ENCODE measurements at regions not wholly inside any gene's neighbourhood (a gene's known extent, or its start where the extent isn't known, plus 50 kb on each side); places are given as distances from the start of the nearest gene placed in this dataset.
A peak's percentile ranks its signal among the peaks of the same experiment; 100 is the strongest.

DNA sequence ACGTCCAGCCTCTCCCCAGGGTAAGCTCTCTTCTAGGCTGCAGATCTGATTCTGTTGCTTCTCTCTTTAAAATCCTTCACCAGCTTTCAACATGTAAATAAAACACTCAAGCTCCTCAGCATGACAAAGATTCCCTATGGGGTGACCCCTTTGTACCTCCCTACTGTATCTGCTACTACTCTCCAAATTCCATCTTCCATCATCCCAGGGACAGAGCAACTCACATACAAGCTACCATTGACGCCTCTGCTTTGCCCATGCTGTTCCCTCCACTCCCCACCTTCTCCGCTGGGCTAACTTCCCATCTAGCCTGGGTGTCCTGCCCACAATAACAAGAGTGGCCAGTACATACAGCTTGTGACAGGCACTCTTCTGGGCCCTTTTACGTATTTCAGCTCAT lies 207.5 kb upstream of the ZBED5 start:
- in situ Hi-C loops (cut with MboI; ENCODE audit: low pct_unique_long_range_greater_than_20kb, low sequenced_read_pairs): no loop called here
- DNase-seq: no peak

DNA sequence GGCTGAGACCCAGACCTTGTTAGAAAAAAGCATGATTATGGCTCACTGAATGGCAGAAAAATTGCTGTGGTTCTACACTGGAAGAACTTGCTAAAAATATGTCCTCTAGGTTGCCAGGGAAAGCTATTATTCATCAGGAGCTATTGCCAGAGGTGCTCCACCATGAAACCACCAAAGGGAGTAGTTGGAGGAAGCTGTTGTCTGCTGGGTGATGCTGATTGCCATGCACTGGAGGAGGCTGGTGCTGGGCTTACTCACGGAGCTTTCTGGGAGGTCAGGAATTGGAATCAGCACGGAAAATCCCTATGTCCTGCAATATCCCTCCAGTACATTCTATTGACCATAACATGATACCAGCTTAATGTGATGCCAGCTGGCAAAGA lies 199.6 kb upstream of the ZBED5 start:
- no peak for DNase-seq
- in situ Hi-C loops (cut with MboI; ENCODE audit: low pct_unique_long_range_greater_than_20kb, low sequenced_read_pairs): no loop called here

DNA sequence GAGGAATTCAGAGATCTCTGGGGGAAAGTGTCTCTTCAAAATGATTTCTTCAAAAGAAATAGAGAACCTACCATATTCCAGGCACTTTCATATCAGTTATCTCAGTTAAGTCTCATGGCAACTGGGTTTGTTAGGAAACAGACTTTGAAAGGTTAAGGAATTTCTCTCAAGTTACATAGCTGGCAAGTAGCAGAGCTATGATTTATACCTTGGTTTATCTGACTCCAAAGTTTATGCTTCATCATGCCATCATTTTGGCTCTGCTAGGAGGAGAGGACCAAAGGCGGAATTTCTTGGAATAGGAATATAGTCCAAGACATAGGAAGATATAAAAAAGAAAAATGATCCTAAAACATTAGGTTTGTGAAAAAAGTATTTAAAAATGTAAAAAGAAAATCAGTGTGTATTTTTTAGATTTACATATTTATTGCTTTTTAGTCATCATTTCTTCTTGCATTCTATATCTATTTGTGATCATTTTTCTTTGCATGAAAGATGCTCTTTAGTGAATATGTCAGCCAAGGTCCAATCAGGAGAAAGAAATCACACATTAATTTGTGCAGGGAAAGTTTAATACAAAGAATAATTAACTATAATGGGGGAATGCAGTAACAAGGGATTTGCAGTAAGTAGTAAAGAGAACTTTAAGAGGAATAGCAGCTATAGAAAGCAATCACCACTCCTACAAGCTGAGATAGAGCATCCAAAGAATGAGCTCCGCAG lies 199.1 kb upstream of the ZBED5 start:
- in situ Hi-C loops (cut with MboI; ENCODE audit: low pct_unique_long_range_greater_than_20kb, low sequenced_read_pairs): no loop called here
- no peak for DNase-seq

DNA sequence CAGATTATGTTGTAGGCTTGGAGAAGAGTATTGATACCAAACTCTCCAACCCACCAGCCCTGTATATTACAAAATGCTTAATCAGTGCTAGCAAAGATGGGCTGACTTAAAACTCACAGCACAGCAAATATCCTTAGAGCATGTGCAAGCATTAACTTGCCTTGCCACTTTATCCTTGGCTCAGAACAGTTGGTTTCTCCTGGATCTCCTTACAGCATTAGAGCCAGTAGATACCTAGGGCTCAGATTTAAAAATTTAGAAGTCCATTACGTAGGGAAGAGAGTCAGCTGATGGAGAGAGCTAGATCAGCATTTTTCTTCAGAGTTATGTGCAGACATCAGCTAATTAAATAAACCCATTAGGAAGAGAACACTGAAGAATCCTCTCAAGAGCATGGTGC lies 198.5 kb upstream of the ZBED5 start:
- in situ Hi-C loops (cut with MboI; ENCODE audit: low pct_unique_long_range_greater_than_20kb, low sequenced_read_pairs): no loop called here

DNA sequence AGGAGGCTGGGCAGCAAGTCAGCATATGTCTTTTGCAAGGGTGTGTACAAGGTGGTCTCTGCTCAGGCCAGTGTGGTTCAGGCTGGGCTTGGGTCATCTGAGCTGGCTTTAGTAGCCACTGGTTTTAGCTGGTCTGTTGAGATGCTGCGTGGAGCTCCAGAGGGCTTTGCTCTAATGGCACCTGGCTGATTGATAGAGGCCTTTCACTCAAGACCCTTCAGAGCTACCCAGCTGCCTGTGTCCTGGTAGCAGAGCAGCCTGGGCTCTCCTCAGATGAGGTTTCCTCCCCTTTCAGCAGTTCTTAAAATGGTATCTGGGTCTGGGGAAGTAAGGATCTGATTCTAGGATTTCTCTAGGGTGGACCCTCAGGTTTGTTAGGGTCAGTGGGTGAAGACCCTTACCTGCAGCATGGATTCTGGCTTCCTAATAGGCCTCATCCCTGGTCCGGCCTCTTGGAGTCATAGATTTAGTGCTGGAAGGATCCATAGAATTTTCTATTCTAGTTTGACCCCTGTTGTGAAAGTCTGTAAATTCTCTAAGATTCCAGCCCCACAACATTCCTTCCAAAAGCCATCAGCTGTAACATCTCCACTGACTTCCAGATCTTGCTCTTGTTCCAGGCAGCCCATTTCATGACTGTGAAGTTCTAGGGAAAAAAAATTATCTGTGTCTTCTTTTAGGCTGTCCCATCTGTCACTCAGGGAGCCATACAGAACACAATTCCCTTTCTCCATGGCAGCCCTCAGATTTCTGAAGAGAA lies 190.2 kb upstream of the ZBED5 start:
- in situ Hi-C loops (cut with MboI; ENCODE audit: low pct_unique_long_range_greater_than_20kb, low sequenced_read_pairs): loop anchor here (25.0 kb wide), 1 partner anchor 739 kb away; no protein-coding TSS in a partner anchor
- no peak for DNase-seq

More for the DNA sequence above, 198.5 kb upstream of the ZBED5 start:
- DNase-seq: no peak

DNA sequence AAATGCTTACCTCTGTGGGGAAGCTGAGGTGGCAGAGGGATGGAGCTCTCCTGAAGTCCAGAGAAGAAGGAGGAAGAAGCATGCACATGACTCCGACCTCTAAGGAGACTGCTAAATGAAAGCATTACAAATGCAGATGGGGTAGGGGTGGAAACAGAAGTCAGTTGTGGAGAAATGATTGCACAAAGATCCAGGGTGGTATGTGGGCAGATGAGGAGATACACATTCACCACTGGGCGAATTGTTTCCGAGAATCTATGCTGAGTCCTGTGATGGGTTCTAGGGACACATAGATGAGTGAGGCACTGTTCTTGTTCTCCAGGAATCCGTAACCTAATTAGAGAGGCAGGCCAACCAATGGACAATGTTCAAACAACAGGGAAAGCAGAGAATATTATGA lies 188.9 kb upstream of the ZBED5 start:
- no peak for DNase-seq
- in situ Hi-C loops (cut with MboI; ENCODE audit: low pct_unique_long_range_greater_than_20kb, low sequenced_read_pairs): loop anchor here (25.0 kb wide), 1 partner anchor 741 kb away; no protein-coding TSS in a partner anchor

DNA sequence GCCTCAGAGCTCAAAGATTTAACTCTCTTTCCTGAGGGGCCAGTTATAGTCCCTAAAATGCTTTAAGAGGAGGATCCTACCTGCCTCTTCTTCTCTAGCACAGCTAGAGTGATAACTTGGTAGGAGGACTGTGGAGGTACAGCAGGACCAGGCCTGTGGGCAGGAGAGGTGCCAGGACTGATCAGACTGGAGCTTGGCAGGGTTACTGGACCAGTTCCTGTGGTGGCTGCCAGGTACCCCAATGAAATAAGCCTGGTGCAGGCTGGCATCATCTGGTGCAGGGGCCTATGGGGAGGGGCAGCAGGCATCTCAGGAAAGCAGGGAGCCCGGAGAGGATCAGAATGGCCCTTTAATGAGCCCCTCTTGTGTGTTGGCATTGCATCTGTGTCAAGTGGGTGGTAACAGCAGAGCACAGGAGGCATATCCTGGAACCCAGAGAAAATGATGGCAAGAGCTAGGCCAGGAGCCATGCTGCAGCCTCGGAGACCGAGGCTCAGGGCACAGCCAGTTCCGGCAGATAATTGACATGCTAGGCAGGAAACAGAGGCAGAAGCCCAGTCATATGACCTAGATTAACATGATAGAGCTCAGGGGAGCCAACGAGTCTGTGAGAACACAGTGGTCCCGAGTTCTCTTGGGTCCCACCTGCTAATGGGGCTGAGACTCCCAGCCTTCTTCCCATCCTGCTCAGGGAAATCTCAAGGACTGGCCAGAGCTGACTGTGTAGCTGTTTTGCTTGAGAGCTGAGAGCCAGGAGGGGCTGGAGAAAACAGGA lies 187.5 kb upstream of the ZBED5 start:
- no peak for DNase-seq
- in situ Hi-C loops (cut with MboI; ENCODE audit: low pct_unique_long_range_greater_than_20kb, low sequenced_read_pairs): loop anchor here (25.0 kb wide), 1 partner anchor 742 kb away; no protein-coding TSS in a partner anchor

DNA sequence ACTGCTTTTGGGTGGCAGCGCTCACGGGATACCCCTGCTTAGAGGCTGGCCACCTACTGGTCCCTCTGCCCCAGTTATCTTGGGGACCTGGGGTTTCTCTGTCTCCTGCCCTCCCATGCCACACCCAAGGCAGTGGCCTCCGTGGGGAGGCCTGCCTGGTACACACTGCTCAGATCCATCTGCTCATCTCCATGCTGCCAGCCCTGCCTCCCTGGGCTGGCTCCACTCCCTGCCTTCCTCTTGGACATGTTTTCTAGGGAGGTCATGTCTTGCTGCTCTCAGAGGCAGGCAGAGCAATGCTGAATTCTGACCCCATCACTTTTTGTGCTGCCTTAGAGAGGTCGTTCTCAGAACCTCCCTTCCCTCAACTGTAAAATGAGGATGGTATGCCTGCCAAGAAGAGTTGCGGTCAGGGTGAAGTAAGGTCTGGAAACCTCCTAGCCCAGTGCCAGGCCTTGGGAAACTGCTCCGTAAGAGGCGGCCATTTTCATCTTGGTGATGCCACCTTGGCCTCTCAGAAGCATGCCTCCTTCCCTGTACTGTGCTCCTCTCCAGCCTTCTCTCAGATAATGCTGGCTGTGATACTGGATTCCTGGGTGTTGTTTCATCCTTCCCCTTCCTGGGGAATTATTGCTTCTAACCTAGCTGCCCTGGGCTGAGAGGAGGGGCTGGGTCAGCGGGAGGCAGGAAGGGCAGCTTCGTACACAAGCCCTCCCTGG lies 186.4 kb upstream of the ZBED5 start:
- in situ Hi-C loops (cut with MboI; ENCODE audit: low pct_unique_long_range_greater_than_20kb, low sequenced_read_pairs): loop anchor here (25.0 kb wide), 1 partner anchor 743 kb away; no protein-coding TSS in a partner anchor
- no peak for DNase-seq

DNA sequence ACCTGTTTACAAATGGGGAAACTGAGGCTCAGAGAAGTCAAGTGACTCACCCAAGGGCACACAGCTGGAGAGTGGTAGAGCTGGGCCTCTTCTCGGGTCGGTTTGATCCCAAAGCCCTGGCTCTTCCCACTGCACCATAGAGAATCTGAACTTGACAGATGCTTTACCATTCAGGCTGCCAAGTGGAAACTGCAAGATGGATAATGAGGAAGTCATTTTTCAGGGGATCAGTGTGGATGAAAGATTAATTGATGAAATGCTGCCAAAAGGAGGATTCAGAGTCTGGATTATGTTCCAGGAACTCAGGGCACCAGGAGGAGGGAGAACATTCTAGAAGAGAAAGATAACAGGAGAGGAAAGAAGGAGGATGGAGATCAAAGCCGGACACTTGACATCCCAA lies 185.9 kb upstream of the ZBED5 start:
- in situ Hi-C loops (cut with MboI; ENCODE audit: low pct_unique_long_range_greater_than_20kb, low sequenced_read_pairs): loop anchor here (25.0 kb wide), 1 partner anchor 744 kb away; no protein-coding TSS in a partner anchor
- no peak for DNase-seq

DNA sequence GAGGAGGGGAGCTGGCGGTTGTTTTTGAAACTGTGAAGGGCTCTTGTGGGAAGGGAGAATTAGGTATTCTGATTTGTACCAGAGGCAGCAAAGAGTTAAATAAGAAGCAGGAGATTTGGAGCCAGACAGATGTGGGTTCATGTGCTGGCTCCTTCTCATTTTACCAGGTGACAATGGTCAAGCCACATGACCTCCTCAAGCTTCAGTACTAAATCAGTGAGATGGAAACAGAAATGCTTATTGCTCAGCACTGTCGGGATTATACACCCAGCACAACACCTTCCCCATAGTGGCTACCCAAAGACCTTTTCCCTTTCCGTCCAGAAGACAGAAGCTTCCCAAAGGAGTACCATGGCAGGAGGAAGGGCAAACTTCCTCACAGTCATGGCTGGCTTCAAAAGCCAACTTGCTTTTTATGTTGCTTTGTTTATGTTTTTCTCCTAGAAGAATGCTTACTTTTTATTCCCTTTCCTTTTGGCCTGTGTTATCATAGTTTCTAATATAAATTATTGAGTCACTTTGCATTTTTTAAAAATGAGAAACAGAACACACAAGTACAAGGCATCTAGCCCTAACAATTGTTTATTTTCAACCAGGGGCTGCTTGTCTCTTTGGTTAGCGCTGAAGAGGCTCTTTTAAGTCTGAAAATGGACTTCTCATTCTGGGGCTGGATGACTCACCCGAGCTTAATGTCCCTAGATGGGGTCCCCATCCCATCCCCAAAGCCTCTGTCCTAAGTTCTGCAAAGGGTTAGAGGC lies 181.5 kb upstream of the ZBED5 start:
- DNase-seq: no peak
- in situ Hi-C loops (cut with MboI; ENCODE audit: low pct_unique_long_range_greater_than_20kb, low sequenced_read_pairs): loop anchor here (25.0 kb wide), 1 partner anchor 748 kb away; no protein-coding TSS in a partner anchor

DNA sequence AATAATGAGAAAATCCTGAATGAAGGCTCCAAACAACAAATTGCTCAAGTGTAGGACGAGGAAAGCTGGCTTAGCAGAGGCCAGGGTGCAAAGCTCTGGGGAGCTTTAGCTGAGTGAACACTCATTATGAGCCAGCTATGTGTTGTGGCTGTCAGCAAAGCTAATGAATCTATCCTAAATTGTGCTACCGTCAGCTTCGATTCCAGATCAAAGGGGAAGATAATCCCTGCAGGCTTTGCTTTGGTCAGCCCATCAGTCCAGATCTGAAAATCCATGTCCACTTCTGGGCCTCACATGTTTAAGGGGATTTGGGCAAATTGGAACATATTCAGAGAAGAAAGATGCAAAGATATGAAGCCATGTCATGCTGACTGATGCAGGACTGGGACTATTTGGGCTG lies 180.9 kb upstream of the ZBED5 start:
- DNase-seq: no peak
- in situ Hi-C loops (cut with MboI; ENCODE audit: low pct_unique_long_range_greater_than_20kb, low sequenced_read_pairs): loop anchor here (25.0 kb wide), 1 partner anchor 749 kb away; no protein-coding TSS in a partner anchor

DNA sequence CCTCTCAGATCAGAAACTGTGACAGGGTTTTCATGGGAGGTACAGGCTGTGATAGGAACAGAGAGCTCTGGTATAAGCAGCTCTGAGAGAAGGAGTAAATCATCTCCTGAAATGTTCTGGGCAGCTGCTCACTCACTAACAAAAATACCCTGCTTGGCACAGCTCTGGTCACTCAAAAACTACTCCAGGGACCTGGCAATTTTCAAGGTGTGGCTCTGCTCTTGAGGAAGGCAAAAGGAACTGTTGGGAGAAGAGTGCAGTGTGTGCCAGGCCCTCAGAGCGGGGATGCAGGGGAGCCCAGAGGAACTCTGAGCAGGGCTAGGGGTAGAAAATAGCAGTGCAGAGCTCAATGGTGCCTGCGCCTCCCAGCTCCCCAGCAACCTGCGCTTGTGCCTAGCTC lies 180.5 kb upstream of the ZBED5 start:
- no peak for DNase-seq
- in situ Hi-C loops (cut with MboI; ENCODE audit: low pct_unique_long_range_greater_than_20kb, low sequenced_read_pairs): loop anchor here (25.0 kb wide), 1 partner anchor 749 kb away; no protein-coding TSS in a partner anchor

DNA sequence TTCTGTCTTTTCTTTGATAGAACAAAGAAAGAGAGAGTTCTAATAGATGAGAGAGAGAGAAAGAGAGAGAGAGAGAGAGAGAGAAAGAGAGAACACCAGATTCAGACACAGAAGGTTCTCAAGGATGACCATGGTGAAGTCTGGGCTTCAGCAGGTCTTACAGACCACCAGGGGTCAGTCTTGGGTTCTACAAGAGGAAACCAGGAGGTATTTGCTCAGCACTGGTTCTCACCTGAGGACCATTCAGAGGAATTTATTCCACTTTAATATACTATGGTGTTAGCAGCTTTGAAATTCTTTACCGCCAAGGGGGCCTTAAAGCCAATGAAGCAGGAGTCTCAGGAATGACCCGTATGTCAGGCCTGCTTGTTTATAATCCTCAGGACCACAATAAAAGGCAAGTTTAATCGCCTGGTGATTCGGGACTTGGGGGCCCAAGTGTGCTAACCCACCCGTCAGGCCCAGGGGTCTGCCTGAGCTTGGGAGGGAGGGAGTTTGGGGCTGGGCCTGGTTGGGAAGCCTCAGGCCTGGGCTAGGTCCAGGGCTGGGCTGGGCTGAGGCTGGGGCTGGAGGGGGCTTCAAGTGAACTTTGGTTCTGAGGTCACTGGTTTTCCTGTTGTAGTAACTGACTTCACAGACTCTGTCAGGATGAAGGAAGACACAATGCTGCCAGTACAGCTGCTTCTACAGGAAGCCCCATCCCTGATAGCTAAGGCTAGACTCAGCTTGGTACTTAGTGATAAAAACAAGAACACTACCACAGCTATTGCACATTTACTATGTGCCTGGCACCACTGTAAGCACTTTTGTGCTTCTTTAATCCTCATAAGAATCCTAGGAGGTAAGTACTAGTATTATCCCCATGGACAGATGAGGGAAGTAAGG lies 179.2 kb upstream of the ZBED5 start:
- DNase-seq: peak; percentile 65
- in situ Hi-C loops (cut with MboI; ENCODE audit: low pct_unique_long_range_greater_than_20kb, low sequenced_read_pairs): loop anchor here (25.0 kb wide), 1 partner anchor 750 kb away; no protein-coding TSS in a partner anchor

DNA sequence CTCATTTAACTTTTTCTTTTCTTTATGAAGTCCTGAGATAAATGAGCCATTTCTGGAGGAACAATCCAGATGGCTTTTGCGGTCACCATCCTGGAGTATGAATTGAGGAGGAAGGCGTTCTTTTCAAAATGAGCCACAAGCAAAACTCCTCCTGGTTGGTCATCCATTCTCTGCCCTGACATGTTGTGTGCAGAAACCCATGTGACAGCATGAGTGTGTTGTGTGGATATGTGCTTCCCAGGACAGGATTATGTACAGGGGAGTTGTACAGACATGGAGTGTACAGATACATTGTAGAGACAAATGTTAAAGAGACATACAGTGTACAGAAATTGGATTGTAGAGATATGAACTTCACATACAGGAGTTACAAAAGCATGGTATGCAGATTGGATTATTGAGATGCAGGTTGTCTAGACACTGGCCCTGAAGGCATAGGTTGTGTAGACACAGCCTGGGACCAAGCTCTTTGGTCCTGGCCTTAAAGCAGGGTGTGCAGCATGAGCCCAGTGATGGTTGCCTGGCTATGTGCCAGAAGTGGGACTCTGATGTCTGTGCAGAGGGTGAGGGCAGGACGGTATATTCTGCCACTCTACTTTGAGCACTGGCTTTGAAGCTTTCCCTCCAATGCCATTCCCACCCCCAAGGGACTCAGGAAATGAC lies 178.5 kb upstream of the ZBED5 start:
- in situ Hi-C loops (cut with MboI; ENCODE audit: low pct_unique_long_range_greater_than_20kb, low sequenced_read_pairs): loop anchor here (25.0 kb wide), 1 partner anchor 751 kb away; no protein-coding TSS in a partner anchor
- no peak for DNase-seq

DNA sequence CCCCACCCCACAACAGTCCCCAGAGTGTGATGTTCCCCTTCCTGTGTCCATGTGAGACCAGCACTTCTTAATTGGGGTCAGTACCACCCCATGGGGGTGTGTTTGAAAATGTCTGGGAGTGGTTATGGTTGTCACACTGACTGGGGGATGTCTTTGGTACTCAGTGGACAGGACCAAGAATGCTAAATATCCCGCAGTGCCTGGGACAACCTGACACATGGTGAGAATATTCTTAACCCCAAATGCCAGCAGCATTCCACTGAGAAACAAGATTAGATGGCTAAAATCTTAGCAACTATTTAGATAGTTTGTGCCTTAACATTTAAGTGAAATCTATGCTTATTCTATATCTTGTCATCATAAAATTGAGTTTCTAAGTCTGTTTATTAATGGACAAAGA lies 177.5 kb upstream of the ZBED5 start:
- in situ Hi-C loops (cut with MboI; ENCODE audit: low pct_unique_long_range_greater_than_20kb, low sequenced_read_pairs): loop anchor here (25.0 kb wide), 1 partner anchor 752 kb away; no protein-coding TSS in a partner anchor

DNA sequence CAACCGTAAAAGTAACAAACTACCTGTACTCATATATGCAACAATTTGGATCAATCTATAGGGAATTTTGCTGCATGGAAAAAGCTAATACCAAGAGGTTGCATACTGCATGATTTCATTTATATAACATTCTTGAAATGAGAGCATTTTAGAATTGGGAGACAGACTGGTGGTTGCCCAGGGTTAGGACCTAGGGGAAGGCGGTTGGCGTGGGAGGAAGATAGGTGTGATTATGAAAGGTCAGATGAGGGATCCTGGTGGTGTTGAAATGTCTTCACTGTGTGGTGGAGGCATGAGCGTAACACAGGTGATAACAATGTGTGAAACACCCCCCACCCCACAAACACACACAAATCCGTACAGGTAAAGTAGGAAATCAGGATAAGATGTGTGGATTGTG lies 176.6 kb upstream of the ZBED5 start:
- in situ Hi-C loops (cut with MboI; ENCODE audit: low pct_unique_long_range_greater_than_20kb, low sequenced_read_pairs): loop anchor here (25.0 kb wide), 1 partner anchor 753 kb away; no protein-coding TSS in a partner anchor
- no peak for DNase-seq

More for the DNA sequence above, 177.5 kb upstream of the ZBED5 start:
- DNase-seq: no peak
